CD4-positive, alpha-beta T cell (primary cell): ENCODE measurements at regions not wholly inside any gene's neighbourhood (a gene's known extent, or its start where the extent isn't known, plus 50 kb on each side); places are given as distances from the start of the nearest gene placed in this dataset.
"Not testable (repeated sequence)": the region's sequence is repeated elsewhere in the genome, so short reads cannot be mapped to it uniquely, and the experiment has no call there.

Experiments
- ATAC-seq: fragments of 200-7000 bp; cut with Tn5 transposase; one replicate; pipeline ENCODE4 v1.10.0; 2022; ENCODE audit warnings: mild to moderate bottlenecking; ENCODE audit not compliant: poor library complexity
- CTCF ChIA-PET: fragments of 350-600 bp; sonication (Branson Sonifier 250); formaldehyde crosslinking; loops from one replicate; lab custom pipeline; 2021; ENCODE audit warnings: antibody characterized with exemption, inconsistent platforms; lab: Charles Lee
- POLR2A ChIA-PET: fragments of 350-600 bp; sonication (Branson Sonifier 250); formaldehyde crosslinking; loops from one replicate; lab custom pipeline; 2021; ENCODE audit warnings: antibody characterized with exemption, inconsistent platforms; lab: Charles Lee
- DNase-seq, 14 experiments: peaks; one replicate each; pipeline ENCODE4 v3.0.0-alpha.2; 2013 to 2020; ENCODE audit warnings: mixed read lengths in 2 of 14
- H3K27ac ChIP-seq, 2 donors: one replicate each; pipeline versions ENCODE4 v1.5.1 to v1.7.0; 2013; ENCODE audit warnings: low read length in 2 of 2, low read depth in 1 of 2, mild to moderate bottlenecking in 1 of 2
- H3K27me3 ChIP-seq, 2 experiments: 1 replicate in 1 of 2; 2 replicates in 1 of 2; pipeline versions ENCODE4 v1.6.1 to v1.7.0; 2013; ENCODE audit warnings: low read length in 2 of 2, control low read depth in 1 of 2, mild to moderate bottlenecking in 1 of 2, moderate library complexity in 1 of 2; ENCODE audit not compliant: insufficient read depth in 2 of 2, control insufficient read depth in 1 of 2
- H3K36me3 ChIP-seq: one replicate; pipeline ENCODE4 v1.6.1; 2013; ENCODE audit warnings: low read length, control low read depth; ENCODE audit not compliant: insufficient read depth
- H3K4me1 ChIP-seq: one replicate; pipeline ENCODE4 v1.6.1; 2013; ENCODE audit warnings: low read length, control low read depth; ENCODE audit not compliant: insufficient read depth
- H3K4me3 ChIP-seq: one replicate; pipeline ENCODE4 v1.5.1; 2013; ENCODE audit warnings: mild to moderate bottlenecking, low read length, moderate library complexity
- H3K9me3 ChIP-seq, 2 experiments: 1 replicate in 1 of 2; 2 replicates in 1 of 2; pipeline versions ENCODE4 v1.6.1 to v1.7.0; 2013; ENCODE audit warnings: low read length in 2 of 2, mild to moderate bottlenecking in 2 of 2, control low read depth in 1 of 2, moderate library complexity in 1 of 2; ENCODE audit not compliant: control insufficient read depth in 1 of 2, insufficient read depth in 1 of 2
- H3K27ac Mint-ChIP-seq: one replicate; pipeline ENCODE4 v1.8.0; 2020; ENCODE audit warnings: mixed read lengths
- H3K27me3 Mint-ChIP-seq: one replicate; pipeline ENCODE4 v1.8.0; 2021; ENCODE audit warnings: mixed read lengths
- H3K36me3 Mint-ChIP-seq: one replicate; pipeline ENCODE4 v1.8.0; 2021; ENCODE audit warnings: low read depth, mixed read lengths
- H3K4me1 Mint-ChIP-seq: one replicate; pipeline ENCODE4 v1.8.0; 2021; ENCODE audit warnings: low read depth, mixed read lengths
- H3K4me3 Mint-ChIP-seq: one replicate; pipeline ENCODE4 v1.8.0; 2020; ENCODE audit warnings: mild to moderate bottlenecking, mixed read lengths
- H3K9me3 Mint-ChIP-seq: one replicate; pipeline ENCODE4 v1.8.0; 2020; ENCODE audit warnings: mixed read lengths
- intact Hi-C, 2 experiments: fragments of 100-400 bp; cut with DNase I in 1 of 2; cut with micrococcal nuclease in 1 of 2; formaldehyde crosslinking; loops; one replicate each; pipeline versions ENCODE4 v1.15.1 to v1.9.0; 2023 to 2025; cut with DNase I, micrococcal nuclease

DNA sequence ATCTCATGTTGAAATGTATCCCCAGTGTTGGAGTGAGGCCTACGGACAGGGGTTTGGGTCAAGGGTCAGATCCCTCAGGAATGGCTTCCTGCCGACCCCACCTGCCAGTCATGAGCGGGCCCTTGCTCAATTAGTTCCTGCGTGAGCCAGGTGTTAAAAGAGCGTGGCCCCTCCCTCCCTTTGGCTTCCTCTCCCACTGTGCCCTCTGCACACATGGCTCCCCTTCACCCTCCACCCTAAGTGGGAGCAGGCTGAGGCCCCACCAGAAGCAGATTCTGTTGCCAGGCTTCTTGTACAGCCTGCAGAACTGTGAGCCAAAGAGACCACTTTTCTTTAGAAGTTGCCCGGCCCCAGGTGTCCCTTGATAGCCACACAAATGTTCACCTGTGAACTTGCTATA is 193.3 kb downstream of the NPIPB11 start:
- H3K36me3 Mint-ChIP-seq, CTCF ChIA-PET, H3K27ac Mint-ChIP-seq, H3K9me3 Mint-ChIP-seq, H3K27ac ChIP-seq, DNase-seq, intact Hi-C loops, H3K36me3 ChIP-seq, H3K27me3 ChIP-seq, H3K4me3 Mint-ChIP-seq, H3K4me1 Mint-ChIP-seq, H3K27me3 Mint-ChIP-seq, H3K4me1 ChIP-seq, ATAC-seq, H3K9me3 ChIP-seq, H3K4me3 ChIP-seq, POLR2A ChIA-PET: not testable (repeated sequence)

DNA sequence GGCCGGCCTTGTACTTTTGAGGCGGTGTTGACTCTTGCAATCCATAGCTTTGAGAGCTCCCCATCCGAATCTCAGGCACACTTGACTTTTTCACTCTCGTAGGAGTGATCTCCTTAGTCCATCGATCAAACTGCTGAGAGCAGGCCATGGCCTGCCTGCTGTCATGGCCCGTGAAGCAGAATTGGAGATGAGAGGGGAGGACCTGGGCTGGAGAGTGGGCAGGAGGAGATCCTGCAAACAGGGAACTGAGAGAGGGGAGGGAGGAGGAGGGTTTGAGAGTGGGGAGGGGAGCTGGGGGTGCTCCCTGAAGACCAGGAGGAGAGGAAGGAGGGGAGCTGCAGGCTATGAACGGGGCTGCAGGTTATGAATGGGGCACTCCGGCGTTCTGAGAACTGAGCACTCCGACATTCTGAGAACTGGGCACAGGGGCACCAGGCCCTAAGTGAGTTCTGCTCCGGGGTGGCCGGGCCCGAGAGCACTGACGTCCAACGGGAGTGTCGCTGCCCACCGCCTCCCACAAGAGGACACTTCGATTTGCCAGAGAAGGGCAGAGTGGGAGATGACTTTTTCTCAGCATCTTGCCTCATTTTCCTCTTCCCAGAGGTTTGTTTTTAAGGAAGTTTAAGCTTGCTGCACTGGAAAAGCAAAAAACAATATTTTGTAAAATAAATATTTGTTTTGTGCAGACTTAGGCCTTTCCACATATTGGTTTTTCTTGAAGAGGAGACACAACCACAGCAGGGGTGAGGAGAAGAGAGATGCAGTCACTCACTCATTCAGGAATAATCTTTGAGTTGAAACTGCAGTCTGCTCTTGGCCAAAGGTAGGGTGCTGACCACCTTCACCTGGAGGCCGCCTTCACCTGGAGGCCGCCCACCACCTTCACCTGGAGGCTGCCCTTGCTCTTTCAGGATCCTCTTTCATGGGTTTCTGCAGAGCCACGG is 194.2 kb downstream of the NPIPB11 start:
- H3K9me3 ChIP-seq, H3K4me1 Mint-ChIP-seq, H3K27me3 Mint-ChIP-seq, H3K9me3 Mint-ChIP-seq, H3K4me3 Mint-ChIP-seq, H3K27ac Mint-ChIP-seq, DNase-seq, H3K4me3 ChIP-seq, CTCF ChIA-PET, intact Hi-C loops, H3K36me3 Mint-ChIP-seq, H3K4me1 ChIP-seq, ATAC-seq, H3K27ac ChIP-seq, POLR2A ChIA-PET, H3K27me3 ChIP-seq, H3K36me3 ChIP-seq: not testable (repeated sequence)

DNA sequence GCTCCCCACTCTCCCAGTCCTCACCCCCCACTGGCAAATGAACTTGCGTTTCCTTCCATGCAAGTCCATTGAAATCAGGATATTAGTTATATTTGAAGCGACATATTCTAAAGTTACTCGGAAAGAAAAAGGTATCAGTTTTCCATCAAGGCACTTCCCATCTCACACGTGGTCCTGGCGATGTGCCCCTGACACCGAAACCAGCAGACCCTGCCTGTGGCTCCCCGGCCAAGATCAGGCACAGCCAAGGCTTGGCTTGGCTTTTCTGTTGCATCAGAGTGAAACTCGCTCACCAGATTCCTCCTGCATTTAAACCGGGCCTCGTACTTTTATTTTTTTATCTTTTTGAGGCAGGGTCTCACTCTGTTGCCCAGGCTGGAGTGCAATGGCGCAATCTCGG is 195.1 kb downstream of the NPIPB11 start:
- POLR2A ChIA-PET, H3K4me1 Mint-ChIP-seq, H3K36me3 ChIP-seq, H3K4me3 ChIP-seq, intact Hi-C loops, H3K4me3 Mint-ChIP-seq, CTCF ChIA-PET, ATAC-seq, H3K27me3 Mint-ChIP-seq, H3K9me3 ChIP-seq, H3K27me3 ChIP-seq, H3K9me3 Mint-ChIP-seq, H3K27ac ChIP-seq, H3K27ac Mint-ChIP-seq, H3K4me1 ChIP-seq, DNase-seq: not testable (repeated sequence)
- H3K36me3 Mint-ChIP-seq = peaks cover 15% of the 10 kb centered on the region

DNA sequence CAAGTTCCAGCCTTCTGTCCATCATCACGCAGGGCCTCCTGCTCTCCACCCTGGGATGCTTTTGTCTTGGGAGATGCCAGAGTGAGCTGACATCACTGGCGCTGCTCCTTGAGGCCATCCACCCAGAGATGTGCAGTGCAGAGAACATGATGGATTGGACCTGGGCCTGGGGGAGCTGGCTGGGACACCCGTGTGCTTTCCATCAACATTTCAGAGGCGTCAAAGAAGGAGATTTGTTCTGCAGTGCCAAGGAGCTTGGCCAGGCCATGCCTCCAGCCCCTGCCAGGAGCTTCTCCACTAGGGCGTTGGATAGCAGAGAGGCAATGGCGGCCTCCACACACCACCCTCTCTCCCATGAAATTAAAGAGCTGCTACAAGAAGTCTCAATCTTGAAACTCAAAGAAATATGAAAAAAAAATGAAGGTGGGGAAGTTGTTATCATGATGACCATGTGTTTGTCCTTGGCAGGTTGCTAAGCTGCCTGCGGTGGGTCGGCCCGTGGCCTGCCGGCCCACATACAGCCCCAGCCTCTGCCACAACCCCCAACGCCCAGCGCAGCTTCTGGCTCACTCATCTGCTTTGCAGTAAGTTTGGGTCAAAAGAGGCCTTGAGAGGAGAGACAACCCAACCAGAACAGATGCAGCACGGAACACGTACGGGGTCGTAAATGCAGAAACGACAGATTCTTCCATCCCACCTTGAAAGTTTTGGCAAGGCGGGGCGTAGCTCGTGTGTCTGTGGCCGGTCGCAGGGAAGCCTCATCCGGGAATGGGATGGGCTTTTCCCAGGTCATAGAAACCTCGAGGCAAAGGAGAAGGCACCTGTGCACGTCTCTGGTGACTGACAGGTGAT is 196.0 kb downstream of the NPIPB11 start:
- POLR2A ChIA-PET, CTCF ChIA-PET, DNase-seq, intact Hi-C loops, H3K27ac Mint-ChIP-seq, H3K9me3 ChIP-seq, H3K27me3 ChIP-seq, H3K4me3 ChIP-seq, H3K9me3 Mint-ChIP-seq, H3K36me3 ChIP-seq, H3K4me3 Mint-ChIP-seq, H3K4me1 ChIP-seq, ATAC-seq, H3K27ac ChIP-seq, H3K4me1 Mint-ChIP-seq, H3K27me3 Mint-ChIP-seq: not testable (repeated sequence)
- peaks cover 22% of the 10 kb centered on the region for H3K36me3 Mint-ChIP-seq

DNA sequence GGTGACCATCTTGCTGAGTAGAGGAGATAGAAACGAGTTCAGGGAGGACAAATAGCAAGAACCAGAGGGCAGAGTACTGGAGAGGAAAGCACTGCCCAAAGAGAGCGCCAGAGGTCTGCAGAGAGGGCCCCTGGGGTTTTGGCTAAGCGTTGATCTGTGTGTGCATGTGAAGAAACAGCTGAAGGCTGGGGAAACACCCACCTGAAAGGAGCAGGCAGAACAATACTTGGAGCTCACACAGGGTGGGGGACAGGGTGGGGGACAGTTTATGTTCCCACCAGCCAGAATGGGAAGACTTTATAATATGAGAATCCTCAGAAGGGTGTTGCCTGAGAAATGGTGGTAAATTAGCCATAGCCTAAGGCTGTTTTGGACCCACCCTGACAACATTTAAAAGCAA is 200.4 kb downstream of the NPIPB11 start:
- H3K4me3 Mint-ChIP-seq, POLR2A ChIA-PET: not testable (repeated sequence)

DNA sequence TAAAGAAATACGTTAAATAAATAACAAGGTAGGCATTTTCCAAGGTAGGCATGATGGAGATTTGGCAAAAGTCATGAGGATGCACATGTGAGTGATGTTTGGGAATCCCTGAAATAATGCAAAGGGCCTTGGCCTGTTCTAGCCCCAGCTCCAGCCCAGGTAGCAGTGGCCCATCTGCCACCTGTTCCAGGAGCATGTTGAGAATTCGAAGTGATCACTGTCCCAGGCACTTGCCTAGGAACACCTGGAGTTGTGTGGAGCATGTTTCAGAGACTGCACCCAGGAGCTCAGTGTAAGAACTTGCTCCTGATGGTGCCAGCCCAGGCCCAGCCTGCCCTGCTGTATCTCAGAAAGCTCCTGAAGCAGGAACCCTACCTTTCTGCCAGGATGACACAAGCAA is 201.4 kb downstream of the NPIPB11 start:
- DNase-seq, H3K27ac Mint-ChIP-seq, H3K4me1 Mint-ChIP-seq, H3K27ac ChIP-seq, H3K36me3 ChIP-seq, H3K27me3 Mint-ChIP-seq, H3K9me3 Mint-ChIP-seq, intact Hi-C loops, H3K27me3 ChIP-seq, H3K9me3 ChIP-seq, H3K4me3 Mint-ChIP-seq, POLR2A ChIA-PET, ATAC-seq, H3K4me1 ChIP-seq, CTCF ChIA-PET, H3K4me3 ChIP-seq: not testable (repeated sequence)
- peaks cover 43% of the 10 kb centered on the region for H3K36me3 Mint-ChIP-seq

More for the DNA sequence above, 200.4 kb downstream of the NPIPB11 start:
- H3K4me1 Mint-ChIP-seq, H3K9me3 Mint-ChIP-seq, H3K27ac Mint-ChIP-seq, CTCF ChIA-PET, H3K9me3 ChIP-seq, intact Hi-C loops, DNase-seq, H3K27me3 Mint-ChIP-seq, H3K4me3 ChIP-seq, H3K4me1 ChIP-seq, H3K36me3 ChIP-seq, H3K27ac ChIP-seq, H3K27me3 ChIP-seq, ATAC-seq: not testable (repeated sequence)
- H3K36me3 Mint-ChIP-seq = peaks cover 38% of the 10 kb centered on the region
